NCI-H460 (cell line): ENCODE measurements at regions not wholly inside any gene's neighbourhood (a gene's known extent, or its start where the extent isn't known, plus 50 kb on each side); places are given as distances from the start of the nearest gene placed in this dataset.

Source experiments
- DNase-seq: peaks from one replicate; pipeline ENCODE4 v3.0.0-alpha.2; 2016; ENCODE audit warnings: low read depth; ENCODE audit errors: extremely low read depth

DNA sequence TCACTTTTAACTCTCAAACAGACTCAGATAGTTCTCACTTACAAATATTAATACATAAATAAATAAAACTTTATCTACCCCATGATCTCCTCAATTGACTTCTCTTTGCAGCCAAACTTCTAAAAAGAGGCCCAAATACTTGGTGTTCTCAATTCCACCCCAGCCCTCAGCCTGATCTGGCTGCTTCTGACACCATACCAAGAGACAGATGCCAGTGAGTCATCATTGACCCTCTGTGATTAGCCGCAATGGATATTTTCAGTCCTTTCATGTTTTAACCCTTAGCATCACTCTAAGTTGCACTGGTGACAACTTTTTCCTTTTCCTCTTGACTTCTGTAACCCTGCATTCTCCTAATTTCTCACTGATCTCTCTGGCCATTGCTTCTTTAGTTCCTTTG lies 184.1 kb upstream of the ARHGAP20 start:
- DNase-seq, result no peak

DNA sequence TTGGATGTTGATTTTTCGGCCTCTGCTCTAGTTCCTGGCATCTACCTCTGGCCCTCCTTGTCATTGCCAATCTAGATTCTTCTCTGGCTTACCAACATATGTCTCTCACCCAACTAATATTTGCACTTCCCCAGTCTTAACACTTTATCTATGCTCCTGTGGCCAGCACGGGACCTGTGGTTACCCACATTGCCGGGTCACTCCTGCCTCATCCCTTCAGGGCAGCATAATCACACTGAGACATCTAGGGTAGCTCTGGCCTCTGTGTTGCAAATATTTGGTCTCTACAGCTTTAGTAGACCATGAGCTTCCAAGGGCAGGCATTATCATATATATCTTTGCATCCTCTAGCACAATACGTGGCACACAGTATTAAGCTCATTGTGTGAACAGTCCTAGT lies 182.0 kb upstream of the ARHGAP20 start:
- DNase-seq, result no peak

DNA sequence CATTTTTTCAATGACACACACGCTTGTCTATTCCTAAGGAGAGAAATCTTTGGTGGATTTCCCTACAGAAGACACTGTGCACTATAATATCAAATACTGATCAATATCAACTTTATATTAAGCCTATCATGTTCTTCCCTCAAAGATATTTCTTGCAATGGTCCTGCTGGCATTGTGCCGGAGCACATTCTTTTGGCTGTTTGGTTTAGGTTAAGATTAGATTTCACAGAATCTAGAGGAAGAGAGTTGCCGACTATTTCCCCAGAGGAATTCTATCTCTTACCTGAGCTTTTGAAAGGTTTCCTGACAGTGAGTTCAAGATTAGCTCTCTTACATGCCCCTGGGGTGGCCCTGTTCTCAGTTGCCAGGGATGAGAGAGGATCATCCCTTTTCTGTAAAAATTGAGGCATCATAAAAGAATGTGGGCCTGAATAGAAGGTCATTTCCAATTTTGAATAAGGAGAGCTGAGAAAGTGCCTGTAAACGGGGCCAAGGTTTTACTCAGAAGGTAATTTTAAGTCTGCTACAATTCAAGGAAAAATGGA lies 180.6 kb upstream of the ARHGAP20 start:
- no peak for DNase-seq

DNA sequence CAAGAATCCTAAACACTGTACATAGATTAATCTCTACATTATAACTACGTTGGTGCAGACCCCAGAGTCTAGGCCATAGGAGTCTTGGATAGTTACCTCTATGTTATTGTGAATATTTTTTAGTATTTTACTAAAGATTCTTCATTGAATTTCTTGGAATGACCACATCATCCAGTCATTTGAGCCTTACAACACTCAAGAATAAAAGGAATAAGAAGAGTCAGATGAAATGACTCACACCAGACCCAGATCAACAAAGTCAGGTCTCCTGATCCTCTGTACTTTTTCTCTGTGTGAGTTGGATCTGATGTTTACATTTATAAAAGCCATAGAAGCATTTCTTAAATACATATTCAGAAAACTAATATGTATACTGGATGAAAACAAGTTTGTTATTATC lies 179.2 kb upstream of the ARHGAP20 start:
- no peak for DNase-seq

DNA sequence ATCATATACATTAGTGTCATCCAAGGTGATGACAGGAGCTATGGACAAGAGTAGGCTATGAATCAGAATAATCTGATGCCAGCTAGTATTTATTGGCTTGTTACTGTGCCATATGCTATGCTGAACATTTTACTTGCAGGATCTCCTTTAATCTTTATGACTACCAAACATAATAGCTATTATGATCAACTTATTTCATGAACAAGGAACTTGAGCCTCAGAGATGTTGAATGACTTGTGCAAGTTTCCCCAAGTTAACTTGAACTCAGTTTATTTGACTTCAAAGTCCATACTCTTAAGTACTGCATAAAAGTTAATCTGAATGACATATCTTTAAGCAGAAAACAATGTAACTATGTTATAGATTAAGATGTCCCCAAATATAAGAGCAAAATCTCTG lies 178.8 kb upstream of the ARHGAP20 start:
- no peak for DNase-seq

DNA sequence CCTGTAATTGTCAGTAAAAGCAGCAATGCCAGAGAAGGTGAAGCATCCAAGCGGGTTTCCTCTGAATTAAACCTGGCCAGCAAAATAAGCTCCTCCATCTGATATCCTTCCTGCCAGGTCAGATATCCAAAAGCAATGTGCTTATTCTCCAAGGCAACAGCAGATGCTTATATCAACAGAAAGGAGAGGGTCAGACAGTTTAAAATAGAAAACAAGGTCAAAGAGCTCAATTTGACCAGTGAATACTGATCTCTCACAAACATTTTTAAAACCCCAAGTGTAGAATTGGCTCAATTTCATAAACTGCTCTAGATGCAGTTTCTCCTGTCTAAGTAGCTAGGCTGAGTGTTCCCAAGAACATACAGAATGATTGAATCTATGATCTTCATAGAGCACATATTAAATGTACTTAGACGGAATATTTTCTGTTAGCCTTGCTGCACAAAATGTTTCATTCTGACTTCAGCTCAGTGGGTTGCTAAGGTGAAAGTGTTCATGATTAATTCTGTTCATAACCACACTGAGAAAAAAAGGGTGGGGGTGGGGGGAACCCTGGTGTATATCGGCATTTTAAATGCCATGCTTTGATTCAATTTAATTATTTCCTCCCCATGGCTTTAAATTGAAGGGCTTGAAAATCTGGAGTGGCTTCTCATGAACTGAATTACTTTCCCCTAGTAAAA lies 174.2 kb upstream of the ARHGAP20 start:
- DNase-seq, result no peak

DNA sequence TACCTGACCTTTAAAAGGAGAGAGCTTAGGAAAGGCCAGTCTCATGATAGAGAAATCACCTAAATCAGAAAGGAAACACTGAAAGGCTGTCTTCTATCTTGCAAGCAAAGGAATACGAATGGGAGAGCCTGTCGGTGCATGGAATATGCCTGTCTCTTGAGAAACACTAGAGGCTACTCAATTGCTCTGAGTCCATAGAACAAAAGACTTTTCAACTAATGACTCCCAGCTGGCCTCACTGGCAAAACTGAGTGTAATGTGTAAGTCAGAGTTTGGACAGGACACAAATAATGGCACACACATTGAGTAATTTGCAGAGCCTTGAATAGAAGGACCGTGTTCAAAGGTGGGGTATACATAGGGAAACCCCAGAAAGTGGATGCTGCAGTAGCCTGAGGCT lies 171.0 kb upstream of the ARHGAP20 start:
- no peak for DNase-seq

DNA sequence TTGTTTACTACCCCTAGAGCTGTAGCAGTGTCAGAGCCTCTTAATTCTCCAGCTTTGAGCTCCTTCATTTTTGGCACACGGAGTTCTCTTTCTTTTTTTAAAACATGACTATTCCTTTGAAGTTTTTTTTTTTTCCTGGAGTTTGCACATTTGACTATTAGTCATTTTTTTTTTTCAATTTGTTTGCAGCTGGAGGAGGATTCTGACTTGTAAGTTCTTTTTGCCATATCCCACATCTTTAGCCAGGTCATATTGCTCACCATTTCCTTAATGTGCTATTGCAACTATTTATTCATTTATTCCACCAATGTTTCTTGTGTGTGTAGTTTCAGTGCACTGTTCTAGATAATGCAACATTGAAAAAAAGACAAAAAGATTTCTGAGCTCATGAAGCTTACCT lies 166.3 kb upstream of the ARHGAP20 start:
- DNase-seq, result no peak

DNA sequence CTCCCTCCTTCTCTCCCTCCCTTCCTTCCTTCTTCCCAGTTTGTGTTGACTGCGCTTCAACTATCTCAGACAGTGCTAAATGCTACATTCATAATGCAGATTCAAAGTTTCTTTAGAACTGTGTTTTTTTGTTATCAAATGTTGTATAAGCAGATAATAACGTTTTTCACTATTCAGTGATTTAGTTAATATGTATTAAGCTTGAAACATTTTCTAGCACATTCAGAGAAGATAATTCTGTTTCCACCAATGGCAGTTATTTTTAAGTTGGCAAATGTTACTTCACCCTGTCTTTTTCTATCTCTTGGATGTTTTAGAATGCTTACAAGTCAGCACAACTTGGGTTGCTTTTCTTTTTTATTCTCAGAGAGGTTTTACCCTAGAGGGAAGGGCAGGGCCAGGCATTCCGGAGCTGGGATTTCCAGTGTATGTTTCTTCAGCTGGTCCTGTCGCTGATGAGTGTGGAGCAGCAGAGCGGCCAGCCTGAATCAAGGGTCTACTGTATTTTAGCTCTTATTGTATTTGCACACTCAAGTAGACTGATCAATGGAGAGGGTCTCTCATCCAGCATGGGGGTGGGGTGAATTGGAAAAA lies 162.3 kb upstream of the ARHGAP20 start:
- DNase-seq, result no peak

DNA sequence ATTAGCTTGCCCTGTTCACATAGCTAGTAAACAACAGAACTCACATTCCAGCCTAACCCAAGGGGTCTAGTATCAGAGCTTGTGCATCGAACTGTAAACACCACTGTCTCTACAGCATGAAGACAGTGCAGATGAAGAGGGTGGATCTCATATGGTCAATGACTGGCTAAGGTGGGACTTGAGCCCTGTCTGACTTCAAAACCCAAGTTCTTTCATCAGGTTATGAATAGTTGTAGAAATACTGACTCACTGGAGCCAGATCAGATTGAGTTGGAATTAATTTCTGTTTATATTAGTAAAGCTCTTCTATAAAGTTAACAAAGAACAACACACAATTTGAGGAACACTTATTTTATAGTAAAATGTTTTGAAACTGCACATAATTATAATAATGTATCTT lies 161.7 kb upstream of the ARHGAP20 start:
- DNase-seq, result no peak

DNA sequence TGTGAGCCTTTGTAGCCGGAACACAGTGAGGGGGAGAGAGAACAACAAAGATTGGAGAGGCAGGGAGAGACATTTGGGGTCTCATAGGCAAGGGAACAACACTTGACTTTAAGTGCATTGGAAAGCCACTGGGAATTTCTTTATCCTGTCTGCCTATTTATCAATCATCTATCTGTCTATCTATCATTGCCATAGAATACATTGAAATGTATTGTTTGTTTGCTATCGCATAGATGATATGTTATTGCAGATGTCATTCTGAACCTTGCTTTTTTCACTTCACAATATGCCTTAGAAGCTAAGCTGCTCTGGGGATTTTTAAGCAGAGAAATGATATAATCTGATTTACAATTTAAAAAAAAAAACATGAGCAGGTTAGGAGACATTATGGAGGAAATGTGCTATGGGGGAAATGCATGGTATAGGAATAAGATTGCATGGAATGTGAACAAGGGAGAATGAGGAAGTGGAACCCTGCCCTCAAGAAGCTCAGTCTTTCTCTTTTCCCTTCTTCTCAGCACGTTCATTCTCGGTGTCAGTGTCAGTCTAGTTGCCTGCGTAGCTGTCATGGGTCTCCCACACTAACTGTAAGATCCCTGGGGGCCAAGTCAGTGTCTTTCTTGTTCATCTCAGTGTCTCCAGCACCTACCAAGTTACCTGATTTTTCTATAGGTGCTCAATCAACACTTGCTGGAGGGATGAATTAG lies 158.7 kb upstream of the ARHGAP20 start:
- DNase-seq, result no peak

DNA sequence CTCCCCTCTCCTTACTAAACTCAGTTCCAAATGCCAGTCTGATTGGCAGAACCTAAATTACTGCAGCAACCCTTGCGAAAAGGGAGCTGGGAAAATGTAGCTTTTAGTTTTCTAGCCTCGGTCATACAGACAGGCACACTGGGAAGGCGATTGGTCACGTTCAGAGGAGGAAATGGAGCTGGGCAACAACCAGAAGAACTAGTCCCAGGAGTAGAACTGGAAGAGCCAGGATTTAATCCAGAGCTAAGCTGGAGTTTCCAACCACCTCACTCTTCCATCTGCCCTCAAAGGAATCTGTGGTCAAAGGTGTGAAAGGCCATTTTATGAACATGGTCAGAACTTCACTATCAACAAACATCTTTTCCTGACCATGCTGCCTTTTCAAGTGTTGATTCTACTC lies 155.7 kb upstream of the ARHGAP20 start:
- DNase-seq, result no peak

DNA sequence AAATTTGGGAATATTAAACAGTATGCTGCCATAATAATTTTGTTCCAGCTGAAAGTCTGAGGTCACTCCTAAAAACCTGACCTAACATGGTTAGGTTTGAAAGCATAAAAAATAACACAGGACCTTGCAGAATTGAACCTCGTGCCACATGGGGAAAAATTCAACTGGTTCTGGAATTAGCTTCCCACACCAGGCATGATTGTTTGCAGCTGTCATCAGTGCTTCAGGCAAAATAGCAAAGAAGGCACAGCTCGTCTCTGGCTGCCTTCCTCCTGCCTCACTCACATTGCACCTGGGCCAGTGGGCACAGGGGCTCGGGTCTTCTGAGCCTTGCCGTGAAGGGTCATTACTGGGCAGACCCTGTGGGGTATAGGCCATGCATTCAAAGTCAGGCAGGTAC lies 153.8 kb upstream of the ARHGAP20 start:
- no peak for DNase-seq

DNA sequence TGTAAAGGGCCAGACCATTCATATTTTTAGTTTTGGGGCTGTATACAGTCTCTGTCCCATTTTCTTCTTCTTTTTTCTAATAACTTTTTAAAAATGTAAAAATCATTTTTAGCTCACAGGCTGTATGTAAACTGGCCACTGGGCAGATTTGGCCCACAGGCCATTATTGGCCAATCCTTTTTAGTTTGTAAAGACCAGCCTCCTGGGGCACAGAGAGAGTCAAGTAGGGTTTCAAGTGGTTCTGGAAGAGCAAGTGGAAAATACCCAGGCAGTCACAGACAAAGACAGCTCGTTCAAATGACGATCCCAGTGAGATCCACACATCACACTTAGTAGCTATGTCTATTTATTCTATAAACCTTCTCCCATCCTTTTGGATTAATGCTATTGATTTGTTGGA lies 150.2 kb upstream of the ARHGAP20 start:
- no peak for DNase-seq

DNA sequence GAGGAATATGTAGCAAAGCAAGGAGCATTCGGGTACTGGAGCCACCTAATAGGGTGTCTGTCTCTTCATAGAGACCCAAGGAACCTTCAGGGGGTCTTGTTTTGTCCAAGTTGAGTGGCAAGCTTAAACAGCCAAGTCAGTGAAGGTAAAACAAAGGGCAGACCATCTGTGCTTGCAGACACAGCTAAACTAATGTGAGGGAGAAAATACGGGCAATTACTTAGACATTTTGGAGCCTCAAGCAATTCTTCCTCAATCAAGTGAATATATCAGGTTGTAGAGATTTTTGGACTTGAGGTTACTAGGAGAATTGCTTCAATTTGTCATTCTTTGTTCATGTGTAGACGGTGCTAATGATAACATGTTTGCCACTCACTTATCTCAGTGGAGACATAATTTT lies 148.2 kb upstream of the ARHGAP20 start:
- DNase-seq, result no peak

DNA sequence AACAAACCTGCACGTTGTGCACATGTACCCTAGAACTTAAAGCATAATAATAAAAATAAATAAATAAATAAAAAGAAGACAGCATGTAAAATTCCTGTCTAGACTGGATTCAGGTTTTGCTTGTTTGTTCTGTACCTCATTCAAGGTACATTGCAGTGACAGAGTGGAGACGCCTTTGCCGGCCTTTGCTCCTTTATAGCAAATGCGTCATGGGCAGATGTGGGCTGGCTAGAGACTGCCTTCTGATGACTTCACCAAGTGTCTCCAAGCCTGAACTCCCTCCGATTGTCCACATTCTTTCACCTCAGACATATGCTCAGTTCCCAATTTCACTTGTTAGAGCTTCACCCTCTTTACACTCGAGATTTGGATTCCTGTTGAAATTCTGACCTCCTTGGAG lies 147.8 kb upstream of the ARHGAP20 start:
- no peak for DNase-seq

DNA sequence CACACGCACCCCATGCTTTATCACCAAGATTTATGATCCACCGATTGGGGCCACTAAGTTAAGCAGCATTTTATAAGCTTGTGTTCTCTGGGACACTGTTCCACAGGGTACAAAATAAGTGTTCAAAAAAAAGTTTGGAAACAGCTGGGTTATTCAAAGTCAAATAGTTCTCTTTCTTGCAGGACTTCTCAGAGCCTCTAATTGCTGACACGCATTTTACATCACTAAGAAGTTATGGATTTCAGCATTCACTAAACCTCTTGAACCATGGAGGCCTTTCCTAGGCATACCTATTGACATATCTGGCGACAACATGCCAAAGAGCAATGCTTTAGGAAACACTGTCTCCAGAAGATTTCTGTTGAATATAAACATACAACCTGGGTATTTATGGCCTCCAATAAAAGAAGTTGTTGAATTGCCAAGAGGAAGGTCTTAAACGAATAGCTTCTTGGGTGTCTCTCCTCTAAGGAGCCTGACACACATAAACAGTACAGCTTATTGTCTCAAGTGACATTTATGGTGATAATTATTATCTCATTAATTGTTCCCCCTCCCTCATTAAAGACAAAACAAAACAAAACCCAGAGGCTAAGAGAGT lies 147.1 kb upstream of the ARHGAP20 start:
- no peak for DNase-seq

DNA sequence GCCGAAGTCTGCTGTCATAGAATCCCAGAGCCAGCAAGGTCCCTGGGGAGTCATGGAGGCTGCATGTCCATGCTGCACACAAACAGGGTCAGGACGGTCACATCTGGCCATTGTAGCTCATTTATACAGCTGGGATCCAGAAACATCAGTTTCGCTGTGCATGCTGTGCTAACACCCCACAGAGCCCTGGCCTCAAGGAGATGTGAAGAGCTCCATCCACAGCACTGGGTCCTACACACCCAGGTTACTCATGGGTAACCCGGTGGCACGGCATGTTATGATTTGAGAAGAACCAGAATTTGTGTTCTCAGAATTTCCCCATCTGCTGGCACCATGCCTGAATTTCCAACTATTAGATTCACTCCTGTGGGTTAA lies 146.3 kb upstream of the ARHGAP20 start:
- DNase-seq, result no peak

DNA sequence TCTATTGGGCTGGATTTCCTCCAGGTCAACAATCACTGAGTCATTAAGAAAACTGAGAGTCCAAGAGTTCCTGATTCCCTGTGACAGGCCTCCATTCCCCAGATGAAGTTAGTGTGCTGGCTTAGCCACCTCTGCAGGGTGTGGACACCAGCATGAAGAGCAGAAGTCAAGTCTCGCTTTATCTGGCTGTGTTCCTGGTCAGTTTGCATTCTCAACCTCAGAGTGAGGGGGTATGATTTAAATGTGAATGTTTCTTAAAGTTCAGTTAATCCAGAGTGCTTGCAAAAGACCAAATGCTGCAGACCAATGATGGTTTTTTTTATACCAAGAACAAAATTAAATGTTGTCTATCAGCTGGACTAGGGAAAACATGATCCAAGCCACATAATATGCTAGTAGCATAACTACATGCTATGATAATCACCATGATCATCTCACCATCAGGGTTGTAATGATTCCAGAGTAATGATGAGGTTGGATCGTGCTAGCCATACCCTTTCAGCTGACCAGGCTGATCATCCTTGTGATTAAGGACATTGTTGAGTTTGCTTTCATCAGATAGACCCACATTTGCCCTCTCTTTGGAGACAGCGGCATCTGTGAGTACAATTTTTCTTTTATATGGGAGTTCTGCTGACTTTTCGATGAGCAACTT lies 145.8 kb upstream of the ARHGAP20 start:
- DNase-seq, result no peak

DNA sequence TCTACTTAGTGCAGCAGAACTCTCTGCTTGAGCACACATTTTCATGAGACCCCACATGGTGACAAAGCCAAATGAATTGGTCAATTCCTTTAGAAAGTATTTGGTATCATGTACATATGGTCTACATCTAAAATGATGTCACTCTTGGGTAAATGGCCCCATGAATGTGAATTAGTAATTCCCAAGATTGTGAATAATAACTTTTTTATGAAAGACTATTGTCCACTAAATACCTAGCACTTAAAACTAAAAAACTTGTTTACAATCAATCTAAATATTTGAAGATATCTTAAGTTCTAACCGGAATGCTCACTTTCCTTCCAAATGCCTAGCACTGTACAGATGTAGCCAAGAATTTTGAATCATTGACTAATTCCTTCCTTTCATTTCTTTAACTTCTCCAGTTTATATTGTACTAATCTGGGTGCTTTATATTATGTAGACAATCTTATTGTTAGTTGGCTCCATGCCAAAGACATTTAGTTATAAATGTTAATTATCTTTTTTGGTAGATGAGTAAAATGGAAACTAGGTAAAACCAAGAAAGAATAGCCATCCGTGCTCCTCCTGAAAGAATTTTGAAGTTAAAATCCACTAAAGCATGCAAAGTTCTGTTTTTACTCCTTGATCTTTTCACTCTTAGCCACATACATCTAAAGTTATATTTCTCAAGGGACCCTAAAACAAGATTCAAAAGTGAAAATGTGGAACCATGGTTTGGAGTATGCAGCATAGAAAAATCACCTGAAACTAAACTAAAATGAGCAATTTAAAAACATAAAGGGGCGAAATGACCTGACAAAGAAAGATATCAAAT lies 145.0 kb upstream of the ARHGAP20 start:
- no peak for DNase-seq
